IMR-90 (cell line): ENCODE measurements at regions not wholly inside any gene's neighbourhood (a gene's known extent, or its start where the extent isn't known, plus 50 kb on each side); places are given as distances from the start of the nearest gene placed in this dataset.

Experiments
- ATAC-seq: fragments of 200-7000 bp; cut with Tn5 transposase; 2 replicates; pipeline ENCODE4 v1.9.1; 2020; ENCODE audit warnings: low read depth, mild to moderate bottlenecking, moderate library complexity
- BruUV-seq: library from RNA; stranded (reverse); fragments of 400-500 nt; replicated peaks from 2 replicates; lab custom pipeline; 2021; lab: Mats Ljungman, UMichigan
- CTCF ChIA-PET: fragments of 300-600 bp; formaldehyde crosslinking; extraction: SDS; loops from one replicate; lab custom pipeline; 2021; ENCODE audit warnings: antibody characterized with exemption; lab: Yijun Ruan, JAX
- POLR2A ChIA-PET: fragments of 300-600 bp; sonication (Branson Sonifier 250); formaldehyde crosslinking; loops from one replicate; lab custom pipeline; 2022; ENCODE audit warnings: antibody characterized with exemption; ENCODE audit not compliant: unreplicated experiment; lab: Charles Lee
- DNase-seq: peaks from one replicate; pipeline ENCODE4 v3.0.0; 2013
- H2AFZ ChIP-seq: replicated peaks from 2 replicates; pipeline ENCODE3; 2013; ENCODE audit warnings: low read length, mild to moderate bottlenecking; ENCODE audit not compliant: poor library complexity
- H2AK5ac ChIP-seq: 2 replicates; pipeline ENCODE4 v1.6.1; 2013; ENCODE audit warnings: low read depth, low read length, inconsistent platforms
- H2AK9ac ChIP-seq: replicated peaks from 2 replicates; pipeline ENCODE3; 2013; ENCODE audit warnings: mild to moderate bottlenecking, low read depth, low read length, moderate library complexity; ENCODE audit not compliant: poor library complexity
- H2BK120ac ChIP-seq: 2 replicates; pipeline ENCODE4 v1.6.1; 2013; ENCODE audit warnings: low read depth, low read length, inconsistent platforms
- H2BK15ac ChIP-seq: 3 replicates; pipeline ENCODE4 v1.6.1; 2013; ENCODE audit warnings: low read depth, low read length, inconsistent platforms
- H2BK20ac ChIP-seq: 2 replicates; pipeline ENCODE4 v1.6.1; 2013; ENCODE audit warnings: low read depth, mild to moderate bottlenecking, inconsistent platforms, low read length, moderate library complexity
- H2BK5ac ChIP-seq: 2 replicates; pipeline ENCODE4 v1.6.1; 2013; ENCODE audit warnings: mild to moderate bottlenecking, low read depth, low read length, inconsistent platforms; ENCODE audit not compliant: poor library complexity, severe bottlenecking
- H3K14ac ChIP-seq: replicated peaks from 2 replicates; pipeline ENCODE4 v1.6.1; 2013; ENCODE audit warnings: low read depth, low read length, inconsistent platforms
- H3K18ac ChIP-seq: 2 replicates; pipeline ENCODE4 v1.6.1; 2013; ENCODE audit warnings: low read depth, low read length, control low read depth
- H3K23ac ChIP-seq: 2 replicates; pipeline ENCODE4 v1.6.1; 2013; ENCODE audit warnings: low read depth, low read length, inconsistent platforms
- H3K27ac ChIP-seq: 2 replicates; pipeline ENCODE4 v1.5.1; 2013; ENCODE audit warnings: mild to moderate bottlenecking, control low read depth, low read length; ENCODE audit not compliant: insufficient read depth
- H3K27me3 ChIP-seq: 2 replicates; pipeline ENCODE4 v1.6.1; 2013; ENCODE audit warnings: low read length; ENCODE audit not compliant: control insufficient read depth, insufficient read depth
- H3K36me3 ChIP-seq: 2 replicates; pipeline ENCODE4 v1.6.1; 2013; ENCODE audit warnings: low read length, mixed read lengths; ENCODE audit not compliant: control insufficient read depth, insufficient read depth
- H3K4ac ChIP-seq: 2 replicates; pipeline ENCODE4 v1.6.1; 2013; ENCODE audit warnings: low read depth, low read length, inconsistent platforms
- H3K4me1 ChIP-seq: 2 replicates; pipeline ENCODE4 v1.6.1; 2013; ENCODE audit warnings: low read length, mixed read lengths; ENCODE audit not compliant: control insufficient read depth, insufficient read depth
- H3K4me2 ChIP-seq: 2 replicates; pipeline ENCODE4 v1.6.1; 2013; ENCODE audit warnings: low read depth, mild to moderate bottlenecking, control low read depth, low read length, moderate library complexity
- H3K4me3 ChIP-seq: 2 replicates; pipeline ENCODE4 v1.5.1; 2013; ENCODE audit warnings: low read depth, mild to moderate bottlenecking, control low read depth, low read length, moderate library complexity; ENCODE audit not compliant: insufficient read depth
- H3K56ac ChIP-seq: 2 replicates; pipeline ENCODE4 v1.6.1; 2013; ENCODE audit warnings: low read length, inconsistent platforms; ENCODE audit not compliant: insufficient read depth; ENCODE audit errors: extremely low read depth
- H3K79me1 ChIP-seq, 2 experiments: 2 replicates each; pipeline ENCODE4 v1.6.1; 2013; ENCODE audit warnings: low read length in 2 of 2, inconsistent platforms in 1 of 2, low read depth in 1 of 2
- H3K9ac ChIP-seq: 2 replicates; pipeline ENCODE4 v1.6.1; 2013; ENCODE audit warnings: low read depth, low read length, control low read depth
- H3K9me1 ChIP-seq: 2 replicates; pipeline ENCODE4 v1.6.1; 2013; ENCODE audit warnings: low read length, inconsistent platforms; ENCODE audit not compliant: insufficient read depth
- H3K9me3 ChIP-seq: 2 replicates; pipeline ENCODE4 v1.6.1; 2013; ENCODE audit warnings: low read length; ENCODE audit not compliant: control insufficient read depth, insufficient read depth
- H4K20me1 ChIP-seq: 2 replicates; pipeline ENCODE4 v1.6.1; 2013; ENCODE audit warnings: low read length, inconsistent platforms; ENCODE audit not compliant: insufficient read depth
- H4K5ac ChIP-seq: 2 replicates; pipeline ENCODE4 v1.6.1; 2013; ENCODE audit warnings: mild to moderate bottlenecking, low read depth, low read length, control low read depth
- H4K8ac ChIP-seq, 2 experiments: 2 replicates each; pipeline ENCODE4 v1.6.1; 2013; ENCODE audit warnings: low read depth in 2 of 2, low read length in 2 of 2, control low read depth in 1 of 2, inconsistent platforms in 1 of 2
- H4K91ac ChIP-seq: 2 replicates; pipeline ENCODE4 v1.6.1; 2013; ENCODE audit warnings: low read depth, low read length, inconsistent platforms; ENCODE audit not compliant: insufficient read depth
- BHLHE40 ChIP-seq: fragments of 150-350 bp; IDR thresholded peaks from 2 replicates; pipeline ENCODE4 v1.6.1; 2016; ENCODE audit warnings: mild to moderate bottlenecking, low read depth, low read length
- CEBPB ChIP-seq: IDR thresholded peaks from 2 replicates; pipeline ENCODE4 v1.6.1; 2012; ENCODE audit warnings: low read depth, low read length, improper control_type of control experiment
- CHD1 ChIP-seq: IDR thresholded peaks from 2 replicates; pipeline ENCODE4 v1.6.1; 2012; ENCODE audit warnings: low read depth, low read length, improper control_type of control experiment
- ELK1 ChIP-seq: fragments of 150-350 bp; IDR thresholded peaks from 2 replicates; pipeline ENCODE4 v1.6.1; 2016; ENCODE audit warnings: low read depth, mild to moderate bottlenecking, low read length, moderate library complexity, borderline replicate concordance
- FOS ChIP-seq: fragments of 150-350 bp; IDR thresholded peaks from 2 replicates; pipeline ENCODE4 v1.6.1; 2016; ENCODE audit warnings: low read depth, low read length
- MAFK ChIP-seq: IDR thresholded peaks from 2 replicates; pipeline ENCODE4 v1.6.1; 2012; ENCODE audit warnings: low read depth, low read length, improper control_type of control experiment
- MAZ ChIP-seq: IDR thresholded peaks from 2 replicates; pipeline ENCODE4 v1.6.1; 2012; ENCODE audit warnings: low read depth, mild to moderate bottlenecking, low read length, improper control_type of control experiment, moderate library complexity, borderline replicate concordance
- NFE2L2 ChIP-seq: fragments of 150-350 bp; IDR thresholded peaks from 2 replicates; pipeline ENCODE4 v1.6.1; 2016; ENCODE audit warnings: low read depth, mild to moderate bottlenecking, low read length
- POLR2A ChIP-seq: IDR thresholded peaks from 2 replicates; pipeline ENCODE4 v1.6.1; 2012; ENCODE audit warnings: mild to moderate bottlenecking, low read depth, low read length
- RAD21 ChIP-seq: IDR thresholded peaks from 2 replicates; pipeline ENCODE4 v1.6.1; 2012; ENCODE audit warnings: low read length, improper control_type of control experiment
- RFX5 ChIP-seq: IDR thresholded peaks from 2 replicates; pipeline ENCODE4 v1.8.0; 2012; ENCODE audit warnings: low read depth, mild to moderate bottlenecking, low read length, moderate library complexity
- SMC3 ChIP-seq: fragments of 150-350 bp; IDR thresholded peaks from 2 replicates; pipeline ENCODE4 v1.6.1; 2016; ENCODE audit warnings: low read depth, mild to moderate bottlenecking, antibody characterized with exemption, low read length, moderate library complexity
- WGBS, 2 experiments: methylation state at CpG; one replicate each; pipeline versions ENCODE4 v1.1.5 to v1.1.7; 2013; ENCODE audit warnings: missing lambda C conversion rate in 2 of 2; ENCODE audit not compliant: insufficient read length in 1 of 2; ENCODE audit errors: extremely low coverage in 2 of 2; 5-methylcytosine and 5-hydroxymethylcytosine counted together
- dilution Hi-C: fragments of 300-500 bp; cut with HindIII; formaldehyde crosslinking; loops from one replicate; pipeline ENCODE4 v1.14.3; 2018; ENCODE audit warnings: low sequenced_read_pairs; ENCODE audit not compliant: unreplicated experiment
- in situ Hi-C: fragments of 300-500 bp; cut with MboI; formaldehyde crosslinking; loops from 3 replicates; pipeline ENCODE4 v1.14.3; 2019; ENCODE audit warnings: low sequenced_read_pairs, inconsistent platforms, mixed read lengths
- intact Hi-C: fragments of 100-400 bp; cut with micrococcal nuclease; formaldehyde crosslinking; loops from 2 replicates; pipeline ENCODE4 v1.10.0; 2022
- TF ChIP-seq, protein P1 (sequence below): conservative IDR thresholded peaks from 2 replicates; pipeline ENCODE4 v1.5.1; 2012; ENCODE audit warnings: mild to moderate bottlenecking, low read depth, low read length, improper control_type of control experiment
- TF ChIP-seq, protein P2 (sequence below): fragments of 150-350 bp; IDR thresholded peaks from 2 replicates; pipeline ENCODE4 v1.6.1; 2017; ENCODE audit warnings: mild to moderate bottlenecking, antibody characterized with exemption, low read length, low read depth

- intact Hi-C loops (no loop called here), in situ Hi-C loops (no loop called here), dilution Hi-C loops (no loop called here)
- no peak for TF ChIP-seq RFX5
- TF ChIP-seq MAFK, result no peak
- TF ChIP-seq NFE2L2, result no peak
- TF ChIP-seq CEBPB, result no peak
- TF ChIP-seq, protein P1, sequence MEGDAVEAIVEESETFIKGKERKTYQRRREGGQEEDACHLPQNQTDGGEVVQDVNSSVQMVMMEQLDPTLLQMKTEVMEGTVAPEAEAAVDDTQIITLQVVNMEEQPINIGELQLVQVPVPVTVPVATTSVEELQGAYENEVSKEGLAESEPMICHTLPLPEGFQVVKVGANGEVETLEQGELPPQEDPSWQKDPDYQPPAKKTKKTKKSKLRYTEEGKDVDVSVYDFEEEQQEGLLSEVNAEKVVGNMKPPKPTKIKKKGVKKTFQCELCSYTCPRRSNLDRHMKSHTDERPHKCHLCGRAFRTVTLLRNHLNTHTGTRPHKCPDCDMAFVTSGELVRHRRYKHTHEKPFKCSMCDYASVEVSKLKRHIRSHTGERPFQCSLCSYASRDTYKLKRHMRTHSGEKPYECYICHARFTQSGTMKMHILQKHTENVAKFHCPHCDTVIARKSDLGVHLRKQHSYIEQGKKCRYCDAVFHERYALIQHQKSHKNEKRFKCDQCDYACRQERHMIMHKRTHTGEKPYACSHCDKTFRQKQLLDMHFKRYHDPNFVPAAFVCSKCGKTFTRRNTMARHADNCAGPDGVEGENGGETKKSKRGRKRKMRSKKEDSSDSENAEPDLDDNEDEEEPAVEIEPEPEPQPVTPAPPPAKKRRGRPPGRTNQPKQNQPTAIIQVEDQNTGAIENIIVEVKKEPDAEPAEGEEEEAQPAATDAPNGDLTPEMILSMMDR, result no peak
- no peak for TF ChIP-seq RAD21
- TF ChIP-seq, protein P2, sequence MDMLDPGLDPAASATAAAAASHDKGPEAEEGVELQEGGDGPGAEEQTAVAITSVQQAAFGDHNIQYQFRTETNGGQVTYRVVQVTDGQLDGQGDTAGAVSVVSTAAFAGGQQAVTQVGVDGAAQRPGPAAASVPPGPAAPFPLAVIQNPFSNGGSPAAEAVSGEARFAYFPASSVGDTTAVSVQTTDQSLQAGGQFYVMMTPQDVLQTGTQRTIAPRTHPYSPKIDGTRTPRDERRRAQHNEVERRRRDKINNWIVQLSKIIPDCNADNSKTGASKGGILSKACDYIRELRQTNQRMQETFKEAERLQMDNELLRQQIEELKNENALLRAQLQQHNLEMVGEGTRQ, result no peak
- TF ChIP-seq POLR2A, result no peak
- no peak for TF ChIP-seq FOS
- TF ChIP-seq SMC3, result no peak
- no peak for TF ChIP-seq CHD1
- TF ChIP-seq MAZ, result no peak
- TF ChIP-seq BHLHE40, result no peak
- no peak for TF ChIP-seq ELK1
- WGBS, 2 experiments, result 80% methylated on average over 1 of the region's 9 CpGs; no CpG with 5 or more reads in 1 of the 2 experiments
- no peak overlapping the region for H2BK20ac ChIP-seq
- no peaks in the 10 kb centered on the region for H3K79me1 ChIP-seq
- no peak overlapping the region for H3K56ac ChIP-seq
- no peak overlapping the region for H3K9ac ChIP-seq
- H2AK9ac ChIP-seq, result no peak overlapping the region
- no peak overlapping the region for H2AK5ac ChIP-seq
- H3K4ac ChIP-seq, result no peak overlapping the region
- BruUV-seq, result no TSS peak
- H4K5ac ChIP-seq, result no peak overlapping the region
- H3K36me3 ChIP-seq, result no peaks in the 10 kb centered on the region
- no peak overlapping the region for H2BK5ac ChIP-seq
- POLR2A ChIA-PET, result no interaction called here
- H3K27me3 ChIP-seq, result no peaks in the 10 kb centered on the region
- CTCF ChIA-PET, result no interaction called here
- H3K9me3 ChIP-seq, result peaks cover 9% of the 10 kb centered on the region
- no peak for DNase-seq
- H4K91ac ChIP-seq, result no peak overlapping the region
- no peak overlapping the region for H2AFZ ChIP-seq
- H3K14ac ChIP-seq, result no peak overlapping the region
- H3K9me1 ChIP-seq, result no peaks in the 10 kb centered on the region
- no peak overlapping the region for H4K8ac ChIP-seq
- no peak overlapping the region for H3K23ac ChIP-seq
- no peaks in the 10 kb centered on the region for H4K20me1 ChIP-seq
- no peak overlapping the region for H3K4me2 ChIP-seq
- no peak overlapping the region for H2BK15ac ChIP-seq
- no peak overlapping the region for H3K4me3 ChIP-seq
- no peak overlapping the region for H3K27ac ChIP-seq
- no peak overlapping the region for H3K18ac ChIP-seq
- no peak overlapping the region for H2BK120ac ChIP-seq
- no peak for ATAC-seq
- no peaks in the 10 kb centered on the region for H3K4me1 ChIP-seq
These were observed 268.5 kb upstream of the HDAC4 start for GRCh38 chr2:239669181-239669898.
